Activated CD8-positive, alpha-beta memory T cell treated with anti-CD3 and anti-CD28 coated beads for 48 hours (primary cell): ENCODE measurements at regions not wholly inside any gene's neighbourhood (a gene's known extent, or its start where the extent isn't known, plus 50 kb on each side); places are given as distances from the start of the nearest gene placed in this dataset.
"Not testable (repeated sequence)": the region's sequence is repeated elsewhere in the genome, so short reads cannot be mapped to it uniquely, and the experiment has no call there.

Source experiments
- DNase-seq, 3 experiments: peaks; one replicate each; pipeline ENCODE4 v3.0.0-alpha.2; 2020; ENCODE audit warnings: low read depth in 2 of 3, low spot score in 2 of 3

- no peak for DNase-seq
These were observed 122.8 kb upstream of the TNPO1 start for GRCh38 chr5:72693546-72694205.

- DNase-seq: no peak
These were observed 123.6 kb upstream of the TNPO1 start for GRCh38 chr5:72692651-72693442.

- no peak for DNase-seq
These were observed 124.2 kb upstream of the TNPO1 start for GRCh38 chr5:72692231-72692637.

- no peak for DNase-seq
These were observed 124.7 kb upstream of the TNPO1 start for GRCh38 chr5:72691751-72692150.

- DNase-seq: no peak
These were observed 127.5 kb upstream of the TNPO1 start for GRCh38 chr5:72688916-72689315.

- DNase-seq: no peak
These were observed 129.2 kb upstream of the TNPO1 start for GRCh38 chr5:72687288-72687687.

GRCh38 chr5:72682561-72682960, 133.9 kb upstream of the TNPO1 start:
- no peak for DNase-seq

- DNase-seq: no peak
These were observed 134.7 kb upstream of the TNPO1 start for GRCh38 chr5:72681781-72682180.

GRCh38 chr5:72677447-72677846, 139.0 kb upstream of the TNPO1 start:
- no peak for DNase-seq

- DNase-seq: not testable (repeated sequence)
These were observed 139.6 kb upstream of the TNPO1 start for GRCh38 chr5:72676831-72677230.

GRCh38 chr5:72673623-72674022, 142.8 kb upstream of the TNPO1 start:
- DNase-seq: no peak

- DNase-seq: no peak
These were observed 143.3 kb upstream of the TNPO1 start for GRCh38 chr5:72673180-72673579.

GRCh38 chr5:72667708-72668107, 148.8 kb upstream of the TNPO1 start:
- DNase-seq: no peak

GRCh38 chr5:72662936-72663335, 153.5 kb upstream of the TNPO1 start:
- DNase-seq: no peak

- no peak for DNase-seq
These were observed 154.2 kb upstream of the TNPO1 start for GRCh38 chr5:72662305-72662704.

GRCh38 chr5:72661405-72661804, 154.2 kb upstream of the ZNF366 start:
- DNase-seq: no peak

GRCh38 chr5:72659726-72660125, 152.5 kb upstream of the ZNF366 start:
- no peak for DNase-seq

GRCh38 chr5:72658761-72659540, 151.7 kb upstream of the ZNF366 start:
- no peak for DNase-seq

GRCh38 chr5:72658161-72658560, 151.0 kb upstream of the ZNF366 start:
- DNase-seq: no peak

- no peak for DNase-seq
These were observed 149.7 kb upstream of the ZNF366 start for GRCh38 chr5:72656756-72657513.

GRCh38 chr5:72656331-72656730, 149.1 kb upstream of the ZNF366 start:
- no peak for DNase-seq
